Stimulated activated CD8-positive, alpha-beta memory T cell treated with anti-CD3 and anti-CD28 coated beads, Interleukin-15, amount 100 ng/mL, for 48 hours (primary cell): ENCODE measurements at regions not wholly inside any gene's neighbourhood (a gene's known extent, or its start where the extent isn't known, plus 50 kb on each side); places are given as distances from the start of the nearest gene placed in this dataset.

Experiments used
- DNase-seq, 2 donors: peaks; one replicate each; pipeline ENCODE4 v3.0.0-alpha.2; 2020; ENCODE audit warnings: low read depth in 2 of 2

DNA sequence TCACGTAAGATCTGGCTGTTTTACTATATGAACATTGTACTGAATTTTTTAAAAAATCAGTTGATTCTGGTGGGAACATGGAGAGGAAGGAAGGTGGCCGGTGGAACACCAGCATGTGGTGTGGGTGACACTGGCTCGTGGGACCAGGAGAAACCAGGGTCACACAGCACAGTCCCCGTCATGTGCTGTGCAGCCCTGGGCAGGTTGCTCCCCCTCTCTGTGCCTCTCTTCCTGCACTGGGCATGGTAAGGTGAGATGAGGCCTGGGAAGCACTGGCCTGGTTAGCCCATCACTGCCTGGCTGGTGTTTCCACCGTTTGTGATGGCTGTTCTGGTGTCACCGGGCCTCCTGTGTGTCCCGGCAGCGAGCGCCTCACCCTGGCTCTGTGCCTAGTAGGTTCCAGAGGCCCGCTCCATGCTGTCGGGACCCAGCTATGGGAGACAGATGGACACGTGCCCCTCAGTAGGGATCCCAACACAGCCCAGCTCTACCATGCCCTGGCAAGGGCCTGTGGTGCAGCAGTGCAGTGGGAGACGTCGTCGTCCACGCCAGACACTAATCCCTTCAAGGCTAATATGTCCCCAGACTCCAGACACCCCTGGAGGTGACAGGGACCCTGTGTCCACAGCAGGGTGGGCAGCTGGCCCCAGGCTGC, 88.2 kb upstream of the LINC01488 start:
- no peak for DNase-seq

DNA sequence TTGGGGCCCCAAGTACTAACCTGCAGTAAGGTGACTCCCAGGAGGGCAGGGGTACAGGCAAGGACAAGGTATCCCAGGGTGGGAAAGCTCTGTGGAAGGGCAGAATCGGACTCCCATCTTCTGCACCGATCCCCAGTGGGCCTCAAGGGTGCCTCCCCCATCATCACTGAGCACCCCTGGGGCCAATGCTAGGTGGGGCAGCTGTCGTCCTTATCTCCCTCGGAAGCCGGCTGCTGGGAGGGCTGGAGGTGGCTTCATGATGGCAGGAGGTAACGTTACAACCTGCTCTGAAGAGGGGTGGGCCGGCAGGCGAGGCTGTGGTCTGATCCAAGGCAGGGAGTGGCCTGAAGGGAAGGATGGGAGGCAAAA, 87.6 kb upstream of the LINC01488 start:
- DNase-seq, result no peak

DNA sequence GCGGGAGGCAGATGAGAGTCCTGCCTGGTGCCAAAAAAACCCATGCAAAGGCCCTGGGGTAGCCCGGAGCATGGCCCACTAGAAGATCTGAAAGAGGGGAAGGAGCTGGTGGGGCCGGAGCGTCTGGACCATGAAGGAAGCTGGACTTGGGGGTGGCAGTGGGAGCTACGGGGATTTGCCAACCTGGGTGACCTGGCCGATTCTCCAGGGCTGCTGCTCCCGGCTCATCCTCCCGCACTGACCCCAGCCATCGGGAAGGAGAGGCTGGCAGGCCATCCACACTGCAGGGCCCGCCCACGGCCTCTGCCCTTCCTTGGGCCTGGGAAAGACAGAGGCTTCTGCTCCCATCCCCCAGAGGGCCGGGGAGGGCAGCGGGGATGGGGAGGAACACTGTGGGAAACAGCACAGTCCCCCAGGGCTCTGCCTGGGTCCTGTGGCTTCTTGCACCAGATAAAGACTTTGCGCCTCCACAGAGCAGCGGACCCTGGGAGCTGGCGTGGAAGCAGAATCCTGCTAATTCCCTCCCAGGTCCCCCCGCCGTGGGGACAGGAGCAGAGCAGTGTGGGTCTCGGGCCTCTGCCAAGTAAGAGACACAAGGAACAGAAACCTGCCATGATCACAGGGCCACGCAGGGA, 87.1 kb upstream of the LINC01488 start:
- no peak for DNase-seq

DNA sequence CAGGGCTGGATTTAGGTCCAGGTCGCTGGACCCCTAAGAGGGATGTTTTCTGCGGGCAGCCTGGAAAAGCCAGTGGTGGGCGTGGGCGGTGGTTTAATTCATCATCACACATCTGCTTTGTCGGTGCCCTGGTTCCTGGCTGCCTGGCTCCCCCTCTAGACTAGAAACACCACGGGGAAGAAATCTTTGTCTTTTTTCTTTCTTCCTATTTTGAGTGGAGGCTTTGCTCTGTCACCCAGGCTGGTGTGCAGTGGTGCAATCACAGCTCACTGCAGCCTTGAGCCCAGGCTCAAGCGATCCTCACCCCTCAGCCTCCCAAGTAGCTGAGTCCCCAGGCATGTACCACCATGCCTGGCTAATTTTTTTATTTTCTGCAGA, 86.6 kb upstream of the LINC01488 start:
- DNase-seq, result no peak

DNA sequence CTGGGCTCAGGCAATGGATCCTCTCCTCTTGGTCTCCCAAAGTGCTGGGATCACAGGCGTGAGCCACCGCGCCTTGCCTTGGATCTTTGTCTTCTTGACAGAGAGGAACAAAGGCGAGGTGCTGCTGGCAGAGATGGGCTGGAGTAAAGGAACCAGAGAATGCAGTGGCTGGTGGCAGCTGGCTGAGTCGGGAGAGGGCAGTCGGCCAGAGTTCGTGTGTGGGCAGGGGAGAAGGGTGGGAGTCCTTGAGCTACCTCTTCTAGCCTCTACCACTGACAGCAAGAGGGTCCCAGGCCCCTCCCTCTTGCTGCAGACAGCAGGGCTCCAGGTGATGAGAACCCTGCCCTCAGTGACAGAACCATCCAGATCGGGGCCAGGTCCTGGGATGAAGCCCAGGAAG, 86.2 kb upstream of the LINC01488 start:
- no peak for DNase-seq

DNA sequence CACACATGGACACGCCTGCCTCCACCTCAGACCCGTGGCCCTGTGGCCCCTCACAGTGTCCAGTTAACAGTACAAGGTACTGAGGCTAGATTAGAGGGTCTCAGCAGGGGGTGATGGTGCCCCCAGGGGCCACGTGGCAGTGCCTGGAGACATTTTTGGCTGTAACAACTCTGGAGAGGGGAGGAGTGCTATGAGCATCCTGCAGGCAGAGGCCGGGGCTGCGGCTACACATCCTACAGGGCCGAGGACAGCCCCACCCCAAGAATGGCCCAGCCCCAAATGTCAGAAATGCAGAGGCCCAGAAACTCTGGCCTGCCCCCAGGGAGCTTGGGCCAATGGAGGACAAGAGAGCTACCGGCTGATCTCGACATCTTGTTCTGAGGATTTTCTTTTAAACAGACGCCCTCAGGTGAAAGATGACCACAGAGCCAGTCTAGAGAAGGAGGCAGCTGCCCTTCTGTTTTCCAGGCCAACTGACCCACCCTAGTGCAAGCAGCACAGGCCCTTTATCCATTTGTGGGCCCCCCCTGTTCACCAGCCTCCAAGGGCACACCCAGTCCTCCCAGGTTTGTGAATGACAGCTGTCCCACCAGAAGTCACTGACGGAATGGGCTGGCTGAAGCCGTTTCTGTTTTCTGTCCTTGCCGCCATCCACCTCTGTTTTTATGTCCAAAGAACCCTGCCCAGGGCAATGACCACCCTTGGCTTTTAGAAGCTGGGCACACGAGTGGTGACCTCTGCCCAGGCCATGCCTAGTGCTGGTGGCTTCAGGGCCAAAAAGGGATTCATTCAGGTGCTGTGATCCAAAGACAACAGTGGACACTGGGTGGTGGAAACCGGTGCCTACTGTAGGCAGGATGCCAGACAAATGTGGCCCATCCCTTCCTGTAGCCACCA, 85.2 kb upstream of the LINC01488 start:
- DNase-seq, result no peak

DNA sequence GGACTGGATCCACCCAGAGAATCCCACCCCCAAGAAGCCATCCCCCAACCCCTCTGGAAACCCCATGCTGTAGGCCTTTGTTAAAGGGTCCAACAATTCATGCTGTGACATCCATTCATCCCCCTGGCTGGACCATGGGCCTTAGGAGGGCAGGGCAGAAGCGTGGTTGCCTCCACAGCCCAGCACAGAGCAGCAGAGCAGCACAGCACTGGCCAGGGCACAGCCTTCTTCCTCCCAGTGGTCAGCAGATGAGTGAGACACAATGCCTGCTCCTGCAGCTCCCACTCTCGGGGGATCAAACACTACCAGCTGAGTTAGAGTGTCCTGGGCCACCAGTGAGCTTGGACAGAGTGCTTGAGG, 84.5 kb upstream of the LINC01488 start:
- no peak for DNase-seq

DNA sequence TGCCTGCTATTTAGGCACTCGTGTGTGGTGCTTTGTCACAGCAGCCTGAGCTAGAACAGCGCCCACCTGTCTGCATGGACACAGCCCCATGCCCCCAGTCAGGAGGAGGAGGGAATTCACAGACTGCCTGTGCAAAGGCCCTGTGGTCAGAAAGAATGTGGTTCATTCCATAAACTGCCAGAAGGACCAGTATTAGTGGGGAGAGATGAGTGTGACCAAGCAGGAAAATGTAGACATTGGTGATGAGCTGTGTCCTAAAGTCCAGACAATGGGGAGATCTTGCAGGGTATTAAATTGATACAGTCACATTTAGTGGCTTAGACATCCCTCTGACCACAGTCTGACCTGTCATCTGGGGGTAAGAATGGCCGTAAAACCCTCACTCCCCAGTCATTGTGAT, 83.7 kb upstream of the LINC01488 start:
- DNase-seq, result no peak

DNA sequence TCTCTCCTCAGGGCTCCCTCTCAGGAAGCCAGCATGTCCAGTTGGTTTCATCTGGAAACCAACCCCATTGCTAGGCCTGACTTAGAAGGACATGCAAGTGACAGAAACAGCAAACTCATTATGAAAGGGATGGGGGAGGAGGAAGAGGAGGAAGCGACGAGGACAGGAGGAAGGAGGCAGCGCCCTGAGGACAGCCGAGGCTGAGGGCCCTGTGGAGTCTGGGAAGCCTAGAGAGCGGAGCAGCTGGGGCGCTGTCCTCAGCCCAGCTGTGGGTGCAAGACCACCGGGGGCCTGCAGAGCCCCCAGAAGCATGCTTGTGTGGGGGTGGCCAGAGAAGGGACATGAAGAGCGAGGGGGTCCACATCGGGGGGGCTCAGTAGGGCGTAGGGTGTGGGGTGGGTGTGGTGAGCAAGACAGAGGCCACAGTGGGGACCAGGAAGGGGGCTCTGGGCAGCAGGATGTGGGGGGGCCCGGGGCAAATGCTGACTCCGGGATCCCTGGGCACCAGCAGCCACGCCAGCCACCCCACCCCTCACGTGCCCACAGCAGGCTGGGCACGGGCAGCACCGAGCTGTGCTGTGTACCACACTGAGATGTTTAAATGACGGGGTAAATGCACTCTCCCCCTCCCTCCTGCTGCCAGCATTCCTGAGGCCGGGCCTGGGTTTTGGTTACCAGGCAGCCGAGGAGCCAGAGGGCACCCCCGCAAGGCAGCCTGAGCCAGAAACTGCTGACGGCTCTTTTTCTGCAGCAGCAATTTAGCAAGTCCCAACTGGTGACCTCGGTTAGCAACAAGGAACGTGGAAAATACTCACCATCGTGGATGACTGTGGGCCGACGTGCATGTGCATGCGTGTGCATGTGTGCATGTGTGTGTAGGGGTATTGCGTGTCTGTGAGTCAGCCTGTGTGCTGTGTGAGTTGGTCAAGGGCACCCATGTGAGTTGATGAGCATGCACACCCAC, 82.7 kb upstream of the LINC01488 start:
- no peak for DNase-seq

DNA sequence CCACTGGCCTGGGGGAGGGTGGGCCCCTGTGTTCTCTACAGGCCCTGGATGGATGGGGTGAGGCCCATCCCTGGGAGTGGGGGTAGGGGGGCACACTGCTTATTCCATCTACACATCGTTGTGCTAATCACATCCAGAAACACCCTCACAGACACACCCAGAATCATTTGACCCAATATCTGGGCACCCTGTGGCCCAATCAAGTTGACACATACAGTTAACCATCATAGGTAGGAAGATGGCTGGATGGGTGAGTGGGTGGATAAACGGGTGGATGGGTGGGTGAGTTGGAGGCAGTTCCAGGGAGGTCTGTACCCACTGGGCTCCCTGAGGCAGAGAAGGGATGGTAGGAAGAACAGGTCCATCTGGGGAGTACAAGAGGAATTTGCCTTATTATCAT, 81.3 kb upstream of the LINC01488 start:
- DNase-seq, result no peak

DNA sequence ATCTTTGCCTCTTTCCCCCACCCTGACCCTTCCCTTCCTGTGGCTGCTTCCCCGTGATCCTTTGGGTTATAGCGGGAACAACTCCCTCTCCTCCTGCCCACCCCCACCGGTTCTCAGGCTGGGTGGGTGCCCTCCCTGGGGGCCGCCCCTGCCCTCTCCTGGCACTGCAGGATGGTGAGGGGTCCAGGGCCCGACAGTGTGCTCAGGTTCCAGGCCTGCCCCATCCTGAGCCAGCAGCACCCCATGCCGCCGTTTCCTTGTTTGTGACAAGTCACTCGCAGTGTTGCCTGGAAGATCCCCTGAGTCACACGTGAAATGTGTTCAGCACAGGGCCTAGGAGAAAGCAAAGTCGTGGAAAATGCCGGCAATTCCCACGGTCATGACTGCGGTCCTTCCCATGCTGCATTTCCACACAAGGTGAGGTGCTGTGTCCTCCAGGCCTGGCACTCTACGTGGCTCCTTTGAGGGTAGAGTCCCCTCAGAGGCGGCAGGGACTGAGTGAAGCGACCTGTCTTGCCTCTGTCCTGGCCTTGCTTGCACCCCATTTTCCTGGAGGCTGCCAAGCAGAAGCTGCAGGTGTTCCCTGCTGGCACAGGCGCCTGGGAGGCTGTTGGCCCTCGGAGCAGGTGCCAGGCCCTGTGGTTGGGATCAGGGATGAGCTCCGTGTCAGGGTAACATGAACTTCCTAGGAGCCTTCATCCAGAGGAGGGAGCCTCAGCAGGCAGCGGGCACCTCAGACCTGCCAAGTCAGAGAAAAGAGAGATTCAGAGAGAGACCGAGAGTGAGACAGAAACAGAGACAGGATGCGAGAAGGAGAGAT, 80.5 kb upstream of the LINC01488 start:
- DNase-seq, result no peak

DNA sequence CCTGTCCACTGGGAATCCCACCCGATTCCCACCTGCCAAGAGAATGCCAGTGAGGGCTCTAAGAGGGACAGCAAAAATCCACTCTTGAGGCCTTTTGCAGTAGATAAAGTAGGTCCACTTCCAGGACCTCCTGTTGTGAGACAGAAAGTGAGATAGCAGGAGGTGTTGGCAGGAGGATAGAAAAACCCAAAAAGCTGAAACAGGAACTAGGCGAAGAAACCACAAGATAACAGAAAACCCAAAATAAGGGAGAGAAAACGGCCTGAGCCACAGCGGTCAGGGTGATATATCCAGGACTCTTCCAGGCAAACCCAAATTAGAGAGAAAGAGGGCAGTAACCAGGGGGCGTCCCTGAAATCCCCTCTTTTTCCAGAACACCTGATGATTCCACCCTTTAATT, 79.7 kb upstream of the LINC01488 start:
- no peak for DNase-seq

DNA sequence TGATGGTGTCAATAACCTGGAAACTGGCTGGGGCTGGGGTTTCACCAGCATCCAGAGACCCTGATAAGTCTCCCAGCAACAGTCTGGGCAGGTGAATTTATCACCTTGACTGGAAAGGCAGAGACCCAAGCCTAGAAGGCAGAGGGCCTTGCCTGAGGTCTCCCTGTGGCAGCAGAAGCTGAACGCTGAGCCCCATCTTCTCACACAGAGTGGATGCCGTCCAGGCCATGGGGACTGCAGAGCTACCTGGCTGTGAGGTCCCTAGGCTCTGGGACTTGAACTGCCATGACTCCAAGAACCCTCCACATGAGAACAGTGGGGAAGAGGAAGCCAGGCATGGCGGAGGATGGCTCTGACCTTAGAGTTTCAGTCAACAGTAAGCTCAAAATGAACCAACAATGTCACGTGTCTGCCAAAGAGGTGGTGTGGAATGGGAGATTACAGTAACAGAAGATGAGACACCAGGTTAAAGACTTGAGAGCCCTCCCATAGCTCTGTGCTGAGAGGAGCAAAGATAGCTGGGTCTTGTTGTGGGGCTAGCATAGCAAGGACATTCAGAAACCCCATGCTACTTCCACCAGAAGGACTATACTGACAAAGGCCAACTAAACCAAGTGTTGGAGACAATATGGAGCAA, 79.1 kb upstream of the LINC01488 start:
- no peak for DNase-seq

DNA sequence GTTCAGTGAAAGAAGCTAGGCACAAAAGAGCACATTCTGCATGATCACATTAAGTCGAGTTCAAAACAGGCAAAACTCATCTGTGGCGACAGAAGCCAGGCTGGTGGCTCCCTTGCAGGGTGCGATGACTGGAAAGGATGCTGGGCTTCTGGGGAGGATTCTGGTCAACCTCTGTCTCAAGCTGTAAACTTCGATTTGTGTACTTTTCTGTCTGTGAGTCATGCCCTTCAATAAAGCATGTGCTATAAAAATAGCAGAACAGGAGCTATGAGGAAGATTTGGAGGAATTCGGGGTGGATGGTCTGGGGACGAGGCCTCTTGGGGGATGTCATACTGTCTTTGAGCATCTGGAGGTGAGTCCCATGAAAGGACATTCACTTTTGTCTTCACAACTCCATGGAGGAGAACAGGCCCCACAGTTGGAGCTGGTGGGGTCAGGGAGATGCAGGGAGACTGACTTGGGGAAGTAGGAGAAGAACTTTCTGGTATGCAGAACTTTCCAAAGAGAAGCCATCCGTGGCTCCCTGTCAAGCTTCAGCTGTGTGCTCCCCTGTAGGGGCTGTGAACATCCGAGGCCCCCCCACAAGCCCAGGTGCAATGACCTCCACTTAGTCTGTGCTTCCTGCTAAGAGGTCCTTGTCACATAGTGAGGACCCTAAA, 77.8 kb upstream of the LINC01488 start:
- DNase-seq, result no peak

DNA sequence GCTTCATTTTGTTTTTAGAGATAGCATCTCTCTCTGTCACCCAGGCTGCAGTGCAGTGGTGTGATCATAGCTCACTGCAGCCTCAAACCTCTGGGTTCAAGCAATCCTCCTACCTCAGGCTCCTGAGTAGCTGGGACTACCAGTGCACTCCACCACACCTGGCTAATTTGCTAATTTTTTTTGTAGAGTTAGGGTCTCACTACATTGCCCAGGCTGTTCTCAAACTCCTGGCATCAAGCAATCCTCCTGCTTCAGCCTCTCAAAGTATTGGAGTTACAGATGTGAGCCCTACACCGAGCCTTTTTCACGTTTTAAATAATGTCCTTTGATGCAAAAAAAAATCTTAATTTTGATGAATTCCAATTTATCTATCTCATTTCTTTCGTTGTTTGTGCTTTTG, 75.4 kb upstream of the LINC01488 start:
- DNase-seq, result no peak

DNA sequence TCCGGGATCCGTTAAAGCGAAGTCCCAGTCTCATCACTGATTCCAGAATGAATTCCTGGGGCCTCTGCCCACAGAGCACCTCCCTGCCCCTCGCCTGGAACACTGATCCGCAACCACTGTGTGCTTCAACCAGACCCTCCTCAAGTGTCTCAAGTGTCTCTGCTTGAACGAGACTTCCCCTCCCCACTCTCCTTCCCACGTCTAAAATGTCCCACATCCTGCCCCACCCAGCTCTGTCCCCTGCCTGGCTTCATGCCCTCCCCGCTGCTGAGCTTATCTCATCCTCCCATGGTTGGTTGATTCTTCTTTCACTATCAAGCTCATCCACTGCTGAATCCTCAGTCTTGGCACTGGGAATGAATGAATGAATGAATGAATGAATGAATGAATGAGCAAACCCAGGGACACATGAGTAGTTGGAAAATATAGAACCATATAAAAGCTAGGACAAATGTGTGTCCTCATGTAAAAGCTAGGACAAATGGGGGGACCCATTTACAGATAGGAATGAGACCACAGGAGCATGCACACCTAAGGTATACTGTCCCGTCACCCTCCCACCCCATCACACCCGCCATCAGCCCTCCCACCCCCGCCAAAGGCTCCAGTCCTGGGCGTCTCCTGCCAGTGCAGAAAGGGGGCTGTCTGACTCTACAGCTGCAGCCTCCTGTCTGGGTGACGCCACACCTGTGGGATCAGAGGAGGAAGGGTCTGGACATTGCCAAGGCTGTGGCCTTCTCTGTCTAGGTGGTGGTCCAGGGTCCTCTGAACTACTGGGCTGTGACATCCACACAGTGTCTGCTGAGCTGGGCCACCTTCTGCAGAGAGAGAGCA, 71.4 kb upstream of the LINC01488 start:
- DNase-seq, result no peak

DNA sequence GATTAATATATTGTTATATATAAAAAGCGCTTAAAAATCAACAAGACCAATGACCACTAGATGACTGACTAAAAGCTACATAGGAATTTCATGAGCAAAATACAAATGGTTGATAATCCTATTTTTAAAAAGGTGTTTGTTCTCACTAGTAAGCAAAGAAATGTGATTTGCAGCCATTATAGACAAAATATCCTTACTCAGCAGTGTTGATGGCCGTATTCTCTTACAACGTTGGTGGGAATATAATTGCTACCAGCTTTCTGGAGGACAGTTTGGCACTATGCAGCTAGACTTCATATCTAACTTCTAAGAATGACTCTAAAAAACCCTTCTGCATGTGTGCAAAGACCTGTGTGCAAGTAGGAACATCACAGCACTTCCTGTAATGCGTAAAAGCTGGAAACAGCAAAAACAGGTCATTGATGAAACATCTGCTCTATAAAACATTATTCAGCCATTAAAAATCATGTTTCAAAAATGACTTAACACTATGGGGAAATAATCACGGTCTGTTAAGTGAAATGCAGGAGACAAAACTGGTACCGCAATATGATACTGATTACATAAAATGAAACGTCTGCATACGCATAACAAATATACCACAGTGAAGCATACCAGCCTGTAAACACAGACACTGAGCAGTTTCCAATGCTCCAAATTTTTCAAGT, 70.1 kb upstream of the LINC01488 start:
- no peak for DNase-seq

DNA sequence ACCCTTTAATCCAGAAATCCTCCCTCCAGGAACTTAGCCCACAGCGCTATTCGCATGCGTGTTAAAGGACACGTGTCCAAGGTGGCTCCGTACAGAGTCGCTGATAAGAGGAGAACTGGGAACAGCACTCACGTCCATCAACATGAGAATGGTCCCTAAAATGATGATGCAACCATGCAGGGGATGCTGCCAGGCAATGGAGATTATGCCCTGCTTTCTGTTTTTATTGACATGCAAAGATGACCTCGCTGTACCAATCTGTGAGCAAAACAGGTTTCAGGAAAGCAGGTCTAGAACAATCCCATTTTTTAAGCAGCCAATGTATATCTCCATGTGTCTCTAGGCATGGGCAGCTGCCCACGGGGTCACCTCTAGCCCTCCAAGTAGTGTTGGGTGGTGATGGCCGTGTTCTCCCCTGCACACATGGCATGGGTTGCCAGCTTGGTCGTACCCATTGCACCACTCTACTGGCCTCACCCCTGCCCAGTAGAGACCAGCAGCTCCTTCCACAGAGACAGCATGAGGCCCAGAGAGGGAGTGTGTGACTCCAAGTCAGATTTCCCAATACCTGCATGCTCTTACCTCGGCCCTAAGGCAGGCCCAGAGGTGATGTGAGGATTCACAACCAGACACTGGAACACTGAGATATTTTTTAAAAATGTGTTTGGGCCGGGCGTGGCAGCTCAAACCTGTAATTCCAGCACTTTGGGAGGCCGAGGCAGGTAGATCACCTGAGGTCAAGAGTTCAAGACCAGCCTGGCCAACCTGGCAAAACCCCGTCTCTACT, 68.3 kb upstream of the LINC01488 start:
- no peak for DNase-seq
